Neural cell (in vitro differentiated cells): ENCODE measurements at regions not wholly inside any gene's neighbourhood (a gene's known extent, or its start where the extent isn't known, plus 50 kb on each side); places are given as distances from the start of the nearest gene placed in this dataset.

Experiments
- H2AFZ ChIP-seq: fragments of 200-600, 300-800 bp; sonication (generic), shearing (Covaris generic); 2 replicates; pipeline ENCODE4 v1.6.0; 2014; ENCODE audit warnings: low read depth, mild to moderate bottlenecking, antibody characterized with exemption, low read length, moderate library complexity
- H3F3A ChIP-seq: fragments of 200-600 bp; shearing (Covaris generic); 2 replicates; pipeline ENCODE4 v1.6.1; 2016; ENCODE audit warnings: mild to moderate bottlenecking, moderate library complexity, mixed read lengths, antibody characterized with exemption, low read length; ENCODE audit not compliant: insufficient read depth, poor library complexity, severe bottlenecking
- H3K27ac ChIP-seq: fragments of 200-600, 300-800 bp; sonication (generic), shearing (Covaris generic); 2 replicates; pipeline ENCODE4 v1.5.1; 2014; ENCODE audit warnings: mild to moderate bottlenecking, low read length, moderate library complexity
- H3K27me3 ChIP-seq: fragments of 300-800, 200-600 bp; sonication (generic), shearing (Covaris generic); 2 replicates; pipeline ENCODE4 v1.6.0; 2014; ENCODE audit warnings: mild to moderate bottlenecking, low read depth, low read length, moderate library complexity; ENCODE audit not compliant: insufficient read depth
- H3K36me3 ChIP-seq: fragments of 300-800, 200-600 bp; sonication (generic), shearing (Covaris generic); 2 replicates; pipeline ENCODE4 v1.5.1; 2014; ENCODE audit warnings: mild to moderate bottlenecking, antibody characterized with exemption, low read length, moderate library complexity; ENCODE audit not compliant: insufficient read depth
- H3K4me2 ChIP-seq: fragments of 300-800, 200-600 bp; sonication (generic), shearing (Covaris generic); 2 replicates; pipeline ENCODE4 v1.6.0; 2014; ENCODE audit warnings: mild to moderate bottlenecking, low read length
- H3K4me3 ChIP-seq: fragments of 300-800, 200-600 bp; sonication (generic), shearing (Covaris generic); 2 replicates; pipeline ENCODE4 v1.5.1; 2014; ENCODE audit warnings: mild to moderate bottlenecking, low read length, moderate library complexity
- H3K79me2 ChIP-seq: fragments of 200-600 bp; shearing (Covaris generic); replicated peaks from 2 replicates; pipeline ENCODE4 v1.6.0; 2014; ENCODE audit warnings: mild to moderate bottlenecking, low read length, moderate library complexity; ENCODE audit not compliant: insufficient read depth
- H3K9ac ChIP-seq: fragments of 300-800, 200-600 bp; sonication (generic), shearing (Covaris generic); 2 replicates; pipeline ENCODE4 v1.6.1; 2016; ENCODE audit warnings: mild to moderate bottlenecking, low read length, mixed read lengths
- H3K9me2 ChIP-seq: fragments of 200-600 bp; shearing (Covaris generic); 2 replicates; pipeline ENCODE4 v1.6.1; 2016; ENCODE audit warnings: mild to moderate bottlenecking, low read length, mixed read lengths; ENCODE audit not compliant: insufficient read depth
- H3K9me3 ChIP-seq: fragments of 200-600, 300-800 bp; sonication (generic), shearing (Covaris generic); 2 replicates; pipeline ENCODE4 v1.6.1; 2016; ENCODE audit warnings: mild to moderate bottlenecking, mixed run types, low read length, moderate library complexity, mixed read lengths
- H4K20me1 ChIP-seq: fragments of 200-600 bp; shearing (Covaris generic); 2 replicates; pipeline ENCODE4 v1.6.1; 2016; ENCODE audit warnings: mild to moderate bottlenecking, mixed run types; ENCODE audit not compliant: insufficient read depth
- CTCF ChIP-seq: fragments of 450-650 bp; IDR thresholded peaks from 2 replicates; pipeline ENCODE4 v1.5.1; 2014; ENCODE audit warnings: antibody characterized with exemption, mild to moderate bottlenecking, moderate library complexity; ENCODE audit not compliant: poor library complexity, severe bottlenecking
- EP300 ChIP-seq: fragments of 450-650 bp; conservative IDR thresholded peaks from 2 replicates; pipeline ENCODE4 v1.6.1; 2014; ENCODE audit warnings: antibody characterized with exemption, mild to moderate bottlenecking, moderate library complexity; ENCODE audit not compliant: poor library complexity, severe bottlenecking
- EZH2 ChIP-seq: fragments of 200-600, 300-800 bp; shearing (Covaris generic), sonication (generic); IDR thresholded peaks from 2 replicates; pipeline ENCODE4 v1.6.1; 2014; ENCODE audit warnings: antibody characterized with exemption, low read length, borderline replicate concordance, mild to moderate bottlenecking; ENCODE audit not compliant: insufficient read depth, poor library complexity, severe bottlenecking
- MXI1 ChIP-seq: fragments of 450-650 bp; conservative IDR thresholded peaks from 2 replicates; pipeline ENCODE4 v1.6.1; 2014; ENCODE audit warnings: antibody characterized with exemption, mild to moderate bottlenecking; ENCODE audit not compliant: poor library complexity, severe bottlenecking
- POLR2AphosphoS5 ChIP-seq: IDR thresholded peaks from 2 replicates; pipeline ENCODE4 v1.6.1; 2012
- RAD21 ChIP-seq: fragments of 450-650 bp; conservative IDR thresholded peaks from 2 replicates; pipeline ENCODE4 v1.6.1; 2014; ENCODE audit warnings: antibody characterized with exemption, mild to moderate bottlenecking, moderate library complexity
- SMC3 ChIP-seq: fragments of 450-650 bp; conservative IDR thresholded peaks from 2 replicates; pipeline ENCODE4 v1.6.1; 2014; ENCODE audit warnings: antibody characterized with exemption, mild to moderate bottlenecking, moderate library complexity; ENCODE audit not compliant: poor library complexity
- TAF1 ChIP-seq: IDR thresholded peaks from 2 replicates; pipeline ENCODE4 v1.6.1; 2012; ENCODE audit warnings: low read depth
- TF ChIP-seq, protein P1 (sequence below): IDR thresholded peaks from 2 replicates; pipeline ENCODE4 v1.6.1; 2012; ENCODE audit warnings: borderline replicate concordance

DNA sequence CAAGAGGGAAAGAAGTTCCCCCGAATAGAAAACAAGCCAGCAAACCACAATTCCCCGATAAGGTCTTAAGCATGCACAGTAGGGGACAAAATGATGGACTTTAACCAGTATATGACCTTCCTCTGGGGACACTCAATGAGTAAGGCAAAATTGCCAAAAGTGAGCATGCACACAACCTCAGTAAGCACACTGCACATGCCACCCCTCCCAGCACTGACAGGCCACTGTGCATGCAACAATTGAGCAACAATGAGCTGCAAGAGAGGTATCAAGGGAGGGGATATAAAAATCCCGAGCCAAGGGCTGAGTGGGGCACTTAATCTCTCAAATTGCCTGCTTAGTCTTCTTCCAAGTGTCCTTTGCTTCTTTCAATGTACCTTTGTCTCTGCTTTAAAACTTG, 935.8 kb upstream of the SLC39A10 start:
- H3K4me3 ChIP-seq = no peak overlapping the region
- no peaks in the 10 kb centered on the region for H3F3A ChIP-seq
- no peak overlapping the region for H2AFZ ChIP-seq
- H3K9me3 ChIP-seq = no peaks in the 10 kb centered on the region
- H3K9me2 ChIP-seq = no peaks in the 10 kb centered on the region
- H3K27ac ChIP-seq = no peak overlapping the region
- H3K4me2 ChIP-seq = no peak overlapping the region
- no peaks in the 10 kb centered on the region for H3K79me2 ChIP-seq
- no peak overlapping the region for H3K9ac ChIP-seq
- H3K36me3 ChIP-seq = no peaks in the 10 kb centered on the region
- no peaks in the 10 kb centered on the region for H4K20me1 ChIP-seq
- no peak for TF ChIP-seq EP300
- no peak for TF ChIP-seq POLR2AphosphoS5
- TF ChIP-seq SMC3 = no peak
- TF ChIP-seq MXI1 = no peak
- TF ChIP-seq RAD21 = no peak
- no peak for TF ChIP-seq TAF1
- no peaks in the 10 kb centered on the region for H3K27me3 ChIP-seq

- Histone ChIP-seq H3K27me3 (no peaks in the 10 kb centered on the region), H3K4me2 (no peak overlapping the region), H3K36me3 (no peaks in the 10 kb centered on the region), H3K4me3 (no peak overlapping the region), H3K9me2 (no peaks in the 10 kb centered on the region), H3K79me2 (no peaks in the 10 kb centered on the region), H4K20me1 (no peaks in the 10 kb centered on the region), H2AFZ (no peak overlapping the region), H3K9ac (no peak overlapping the region), H3F3A (no peaks in the 10 kb centered on the region), H3K27ac (no peak overlapping the region), H3K9me3 (no peaks in the 10 kb centered on the region)
- TF ChIP-seq POLR2AphosphoS5 (no peak), EP300 (peak; percentile 50), EZH2 (no peak), MXI1 (no peak), CTCF (no peak)
- TF ChIP-seq, protein P1, sequence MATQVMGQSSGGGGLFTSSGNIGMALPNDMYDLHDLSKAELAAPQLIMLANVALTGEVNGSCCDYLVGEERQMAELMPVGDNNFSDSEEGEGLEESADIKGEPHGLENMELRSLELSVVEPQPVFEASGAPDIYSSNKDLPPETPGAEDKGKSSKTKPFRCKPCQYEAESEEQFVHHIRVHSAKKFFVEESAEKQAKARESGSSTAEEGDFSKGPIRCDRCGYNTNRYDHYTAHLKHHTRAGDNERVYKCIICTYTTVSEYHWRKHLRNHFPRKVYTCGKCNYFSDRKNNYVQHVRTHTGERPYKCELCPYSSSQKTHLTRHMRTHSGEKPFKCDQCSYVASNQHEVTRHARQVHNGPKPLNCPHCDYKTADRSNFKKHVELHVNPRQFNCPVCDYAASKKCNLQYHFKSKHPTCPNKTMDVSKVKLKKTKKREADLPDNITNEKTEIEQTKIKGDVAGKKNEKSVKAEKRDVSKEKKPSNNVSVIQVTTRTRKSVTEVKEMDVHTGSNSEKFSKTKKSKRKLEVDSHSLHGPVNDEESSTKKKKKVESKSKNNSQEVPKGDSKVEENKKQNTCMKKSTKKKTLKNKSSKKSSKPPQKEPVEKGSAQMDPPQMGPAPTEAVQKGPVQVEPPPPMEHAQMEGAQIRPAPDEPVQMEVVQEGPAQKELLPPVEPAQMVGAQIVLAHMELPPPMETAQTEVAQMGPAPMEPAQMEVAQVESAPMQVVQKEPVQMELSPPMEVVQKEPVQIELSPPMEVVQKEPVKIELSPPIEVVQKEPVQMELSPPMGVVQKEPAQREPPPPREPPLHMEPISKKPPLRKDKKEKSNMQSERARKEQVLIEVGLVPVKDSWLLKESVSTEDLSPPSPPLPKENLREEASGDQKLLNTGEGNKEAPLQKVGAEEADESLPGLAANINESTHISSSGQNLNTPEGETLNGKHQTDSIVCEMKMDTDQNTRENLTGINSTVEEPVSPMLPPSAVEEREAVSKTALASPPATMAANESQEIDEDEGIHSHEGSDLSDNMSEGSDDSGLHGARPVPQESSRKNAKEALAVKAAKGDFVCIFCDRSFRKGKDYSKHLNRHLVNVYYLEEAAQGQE = no peak
These were observed 936.6 kb upstream of the SLC39A10 start for GRCh38 chr2:194720462-194720861.

DNA sequence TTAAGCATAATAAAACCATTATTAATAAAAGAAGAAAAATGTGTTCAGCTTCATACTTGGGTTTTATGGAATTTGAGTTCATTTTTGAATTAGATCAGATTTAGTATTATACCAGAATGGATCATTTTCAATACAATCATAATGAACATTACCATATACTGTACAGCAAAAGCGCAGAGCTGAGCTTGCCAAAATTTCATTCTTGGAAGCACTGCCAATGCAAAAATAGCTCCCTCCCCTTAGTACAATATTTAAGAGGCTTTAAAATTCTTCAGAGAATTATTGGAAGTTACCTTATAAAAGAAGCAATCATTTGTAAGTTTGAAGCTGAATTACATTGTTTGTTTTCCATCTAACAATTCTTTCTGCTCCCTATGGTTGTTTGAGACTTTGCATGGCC, 938.1 kb upstream of the SLC39A10 start:
- H3K36me3 ChIP-seq = no peaks in the 10 kb centered on the region
- H3K4me3 ChIP-seq = no peak overlapping the region
- H3K79me2 ChIP-seq = no peaks in the 10 kb centered on the region
- no peaks in the 10 kb centered on the region for H3K9me3 ChIP-seq
- H2AFZ ChIP-seq = no peak overlapping the region
- TF ChIP-seq, protein P1 = no peak
- TF ChIP-seq MXI1 (no peak), POLR2AphosphoS5 (no peak), EZH2 (no peak), TAF1 (no peak), RAD21 (no peak), SMC3 (no peak), CTCF (no peak)
- no peak overlapping the region for H3K9ac ChIP-seq
- no peaks in the 10 kb centered on the region for H3K27me3 ChIP-seq
- no peaks in the 10 kb centered on the region for H4K20me1 ChIP-seq
- H3K9me2 ChIP-seq = no peaks in the 10 kb centered on the region
- no peak overlapping the region for H3K27ac ChIP-seq
- H3F3A ChIP-seq = no peaks in the 10 kb centered on the region
- H3K4me2 ChIP-seq = no peak overlapping the region
